CD4-positive, alpha-beta T cell treated with Interleukin-6 at 100 ng/mL for 8 hours (primary cell): ENCODE measurements at regions not wholly inside any gene's neighbourhood (a gene's known extent, or its start where the extent isn't known, plus 50 kb on each side); places are given as distances from the start of the nearest gene placed in this dataset.

ENCODE experiments used
- DNase-seq: peaks from one replicate; pipeline ENCODE4 v3.0.0-alpha.2; 2020; ENCODE audit warnings: mixed read lengths, low spot score

DNA sequence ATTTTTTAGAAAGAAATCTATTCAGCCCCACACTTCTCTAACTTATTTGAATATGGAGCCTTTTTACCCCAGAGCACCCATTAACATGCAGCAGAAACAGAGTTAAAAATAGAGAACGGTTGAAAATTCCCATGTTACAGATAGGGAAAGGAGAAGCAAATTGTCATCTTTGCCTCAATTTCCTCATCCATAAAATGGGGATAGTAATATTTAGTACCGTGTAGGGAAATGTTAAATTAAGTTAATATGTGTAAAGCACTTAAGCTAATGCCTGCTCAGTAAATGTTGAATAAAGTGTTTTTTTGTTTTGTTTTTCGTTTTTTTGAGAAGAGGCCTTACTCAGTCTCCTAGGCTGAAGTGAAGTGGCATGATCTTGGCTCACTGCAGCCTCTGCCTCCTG lies 50.3 kb downstream of the NAV1 start:
- no peak for DNase-seq

DNA sequence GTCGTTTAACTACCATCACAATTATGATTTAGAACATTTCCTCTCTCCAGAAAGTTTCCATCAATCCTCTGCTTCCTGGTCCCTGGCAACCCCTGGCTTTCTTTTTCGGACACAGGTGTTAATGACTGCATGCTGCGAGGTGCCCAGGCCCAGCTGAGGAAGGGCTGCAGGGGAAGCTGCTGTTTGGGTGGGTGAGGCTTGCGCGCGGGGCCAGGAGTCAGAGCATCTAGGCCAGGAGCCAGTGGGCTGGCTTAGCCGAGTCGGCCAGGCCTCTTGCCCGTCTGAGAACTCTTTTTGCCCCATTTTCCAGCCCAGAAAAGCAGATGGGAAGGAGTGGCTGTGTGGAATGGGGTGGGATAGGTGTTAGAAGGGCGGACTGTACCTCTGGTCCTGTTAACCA lies 51.5 kb downstream of the NAV1 start:
- no peak for DNase-seq

DNA sequence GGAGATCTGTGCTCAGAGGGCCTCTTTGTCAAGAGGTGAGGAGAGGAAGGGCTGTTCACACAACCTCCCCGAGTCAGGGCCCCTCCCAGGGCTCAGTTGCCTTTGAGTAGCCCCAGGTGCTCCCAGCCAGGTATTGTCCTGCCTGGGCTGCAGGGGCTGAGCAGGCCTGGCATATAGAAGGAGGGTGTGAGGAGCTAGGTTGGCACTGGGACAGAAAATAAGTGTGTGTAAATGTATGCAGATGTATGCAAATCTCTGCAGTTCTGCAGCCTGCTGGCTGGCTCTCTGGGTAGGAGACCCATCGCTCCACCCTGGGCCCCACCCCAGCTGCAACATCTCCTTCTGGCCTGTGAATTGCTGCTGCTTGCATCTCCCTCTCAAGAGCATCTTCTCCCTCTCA lies 52.4 kb downstream of the NAV1 start:
- no peak for DNase-seq

DNA sequence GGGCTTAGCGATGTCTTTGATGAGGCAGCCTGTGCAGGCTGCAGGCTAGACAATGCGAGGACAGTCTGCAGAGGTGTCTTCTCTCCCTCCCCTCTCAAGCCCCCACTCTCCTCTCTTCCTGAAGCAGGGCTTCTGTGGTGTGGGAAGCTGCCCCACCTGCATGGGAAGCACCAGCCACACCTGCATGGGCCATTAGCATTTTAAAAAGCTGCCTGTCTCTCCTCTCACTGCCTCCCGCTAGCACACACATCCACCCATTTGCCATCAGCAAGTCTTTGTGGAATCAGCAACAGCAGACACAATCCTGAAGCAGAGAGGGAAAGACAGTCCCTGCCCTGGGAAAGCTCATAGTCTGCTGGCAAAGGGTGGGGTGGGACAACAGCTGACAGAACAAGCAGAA lies 53.1 kb downstream of the NAV1 start:
- no peak for DNase-seq

DNA sequence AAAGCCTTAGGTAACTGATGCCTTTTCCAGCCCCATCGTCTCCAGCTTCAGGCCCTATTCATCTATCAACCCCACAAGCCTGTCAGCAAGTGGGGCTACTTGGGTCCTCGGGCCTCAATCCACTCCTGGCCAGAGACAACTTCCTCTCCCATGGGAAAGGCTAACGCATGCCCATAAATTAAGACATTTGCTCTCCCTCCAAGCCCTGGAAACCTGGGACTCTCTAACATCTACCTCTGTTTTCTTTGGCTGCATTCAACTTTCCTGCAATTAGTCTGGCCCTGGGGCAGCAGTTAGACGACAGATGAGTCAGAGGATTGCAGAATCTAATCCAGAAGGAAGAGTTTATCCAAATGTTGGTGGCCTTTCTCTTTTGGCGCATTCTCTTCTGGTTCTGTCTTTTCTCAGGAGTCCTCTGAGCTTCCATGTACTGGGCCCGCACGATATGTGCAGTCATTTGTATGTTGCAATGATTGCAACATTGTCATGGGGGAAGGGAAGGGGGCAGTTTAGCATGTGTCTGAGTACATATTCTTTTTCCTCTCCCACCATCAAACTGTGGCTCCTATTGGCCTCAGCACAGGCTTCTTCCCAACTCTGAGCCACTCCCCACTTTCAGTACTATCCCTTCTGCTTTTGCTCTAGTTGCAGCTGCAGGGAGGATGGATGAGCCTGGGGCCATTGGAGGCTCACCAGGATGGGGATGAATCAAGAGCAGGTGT lies 54.4 kb downstream of the NAV1 start:
- no peak for DNase-seq

DNA sequence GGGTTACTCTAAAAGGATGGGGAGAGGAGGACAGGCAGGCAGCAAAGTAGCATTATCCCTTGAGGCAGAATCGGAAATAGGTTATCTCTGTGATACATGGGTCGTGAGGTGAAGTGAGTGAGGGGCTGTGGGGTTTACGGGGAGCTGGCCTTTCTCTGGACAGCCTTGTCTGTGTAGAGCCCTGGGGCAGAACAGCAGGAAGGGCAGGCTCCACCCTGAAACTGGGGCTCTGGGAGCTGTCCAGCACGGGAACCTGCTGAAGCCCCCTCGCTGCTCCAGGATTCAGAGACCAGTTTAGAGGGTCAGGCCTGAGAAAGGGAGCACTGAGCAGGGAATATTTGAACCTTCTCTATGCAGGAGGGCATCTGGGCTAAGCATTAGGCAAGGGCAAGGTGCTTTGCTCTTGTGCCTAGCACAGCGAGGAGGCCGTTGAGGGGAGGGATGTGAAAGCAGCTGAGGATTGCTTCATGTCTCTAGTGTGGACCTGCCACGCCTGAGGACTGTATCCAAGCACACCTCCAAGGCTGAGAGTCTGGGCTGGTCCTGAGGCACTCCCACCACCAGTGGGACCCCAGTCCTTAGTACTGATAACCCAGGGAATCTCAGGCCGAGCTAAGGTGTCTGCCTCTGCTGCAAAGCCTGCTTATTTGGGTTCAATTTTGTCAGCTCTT lies 55.8 kb downstream of the NAV1 start:
- DNase-seq: no peak

DNA sequence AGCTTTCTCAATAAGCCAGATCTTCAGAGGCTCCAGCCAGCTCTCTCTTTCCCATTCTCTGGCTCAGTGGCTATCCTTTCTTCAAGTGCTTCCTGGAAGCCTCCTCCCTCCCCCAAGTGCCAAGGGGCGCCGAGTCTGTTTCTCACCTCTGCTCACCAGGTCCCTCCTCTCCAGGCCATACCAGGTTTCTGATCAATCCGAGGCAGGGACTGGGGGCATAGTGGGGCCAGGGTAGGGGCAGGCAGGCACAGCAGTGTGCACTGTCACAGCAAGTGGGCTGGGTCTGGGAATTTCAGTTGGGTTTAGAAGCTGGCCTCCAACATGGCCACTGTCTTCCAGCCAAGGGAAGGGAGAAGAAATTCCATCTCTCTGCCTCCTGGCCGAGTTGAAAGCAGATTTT lies 56.5 kb downstream of the NAV1 start:
- no peak for DNase-seq

DNA sequence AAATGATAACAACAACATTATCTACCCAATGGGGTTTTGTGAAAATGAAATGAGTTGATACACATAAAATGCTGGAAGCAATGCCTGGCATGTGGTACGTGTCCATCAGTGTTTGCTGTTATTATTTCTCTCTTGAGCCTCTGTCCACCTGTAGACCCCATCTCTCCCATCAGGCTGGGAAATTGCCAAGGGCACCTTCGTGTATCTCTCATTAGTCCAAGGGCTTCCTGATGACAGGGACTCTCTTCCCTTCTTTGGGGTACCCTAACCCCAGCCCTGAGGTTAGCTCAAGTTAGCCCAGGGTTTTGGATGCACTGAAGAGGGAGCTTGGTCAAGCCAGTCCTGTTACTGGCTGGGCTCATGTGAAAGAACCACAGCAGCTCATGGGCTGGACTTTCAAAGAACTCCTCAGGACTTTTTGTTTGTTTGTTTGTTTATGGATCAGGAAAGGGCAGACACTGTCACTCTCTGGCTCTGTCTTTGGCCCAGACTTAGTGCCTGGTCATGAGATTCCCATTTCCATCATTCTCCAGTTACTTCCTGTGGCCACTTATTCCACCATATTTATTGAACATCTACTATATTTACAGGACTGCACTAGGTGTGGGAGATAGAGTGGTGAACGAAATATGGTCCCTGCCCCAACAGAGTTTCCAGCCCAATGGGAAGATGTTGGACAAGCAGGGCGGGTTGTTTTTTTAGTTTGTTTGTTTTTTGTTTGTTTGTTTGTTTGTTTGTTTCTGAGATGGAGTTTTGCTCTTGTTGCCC lies 57.4 kb downstream of the NAV1 start:
- DNase-seq: no peak

DNA sequence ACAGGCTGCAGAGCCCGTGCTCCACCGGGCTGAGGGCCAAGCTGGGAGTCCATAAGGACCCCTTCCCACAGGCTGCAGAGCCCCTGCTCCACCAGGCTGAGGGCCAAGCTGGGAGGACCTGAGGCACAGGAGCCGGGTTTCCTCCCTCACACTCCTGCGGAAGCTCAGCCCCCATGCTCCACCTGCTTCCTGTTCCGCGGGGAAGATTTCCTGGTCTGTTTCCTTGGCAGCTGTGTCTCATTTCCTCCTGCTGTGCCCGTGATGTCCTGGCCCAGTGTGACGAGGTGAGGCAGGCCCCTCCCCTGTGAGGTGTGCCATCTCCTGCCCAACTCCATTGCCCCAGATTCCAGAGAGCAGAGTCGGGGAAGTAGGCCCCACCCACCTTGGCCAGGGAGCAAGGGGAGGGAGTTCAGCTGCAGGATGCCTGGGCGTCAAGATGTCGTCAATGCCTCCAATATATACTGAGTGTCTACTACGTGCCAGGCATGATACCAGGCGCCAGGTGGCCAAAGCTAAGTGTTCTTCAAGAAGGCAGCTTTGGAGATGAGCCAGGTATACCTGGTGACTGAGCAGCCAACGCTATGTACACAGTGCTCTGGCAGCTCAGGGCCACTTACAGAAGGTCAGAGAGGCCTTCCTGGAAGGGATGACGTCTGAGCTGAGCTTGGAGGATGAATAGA lies 58.8 kb downstream of the NAV1 start:
- no peak for DNase-seq

DNA sequence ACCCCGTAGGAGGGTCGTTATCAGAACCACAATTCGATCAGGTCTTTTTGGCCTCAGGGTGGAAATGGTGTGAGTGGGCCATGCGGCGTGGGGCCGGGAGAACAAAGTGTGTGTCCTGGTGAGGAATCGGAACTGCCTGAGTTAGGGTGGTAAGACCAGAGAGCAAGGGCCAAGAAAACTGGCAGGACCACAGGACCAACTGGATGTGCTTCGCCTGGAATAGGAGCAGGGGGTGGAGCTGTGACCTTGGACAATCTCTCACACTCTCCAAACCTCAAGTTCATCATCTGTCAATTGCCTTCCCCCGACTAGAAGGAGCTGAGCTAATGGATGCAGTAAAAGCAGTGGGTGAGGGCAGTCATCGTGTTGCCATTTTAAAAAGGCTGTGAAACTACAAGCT lies 59.5 kb downstream of the NAV1 start:
- DNase-seq: no peak

DNA sequence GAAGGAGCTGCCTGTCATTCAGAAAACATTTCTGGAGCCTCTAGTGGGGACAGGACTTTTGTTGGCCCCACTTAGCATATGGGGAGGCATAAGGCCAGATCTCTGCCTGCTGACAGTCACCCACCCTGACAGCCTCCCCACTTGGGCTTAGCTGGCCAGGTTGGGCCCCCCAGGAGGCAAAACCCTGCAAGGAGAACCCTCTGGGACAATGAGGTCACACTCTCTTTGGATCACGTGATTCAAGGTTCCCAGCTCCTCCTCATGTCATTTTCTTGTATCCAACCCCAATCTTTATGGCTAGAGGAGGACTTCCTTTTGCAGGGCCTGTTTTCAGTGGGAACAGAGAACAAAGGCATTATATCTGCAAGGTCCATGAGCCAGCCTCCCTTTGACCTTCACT lies 60.0 kb downstream of the NAV1 start:
- DNase-seq: no peak

DNA sequence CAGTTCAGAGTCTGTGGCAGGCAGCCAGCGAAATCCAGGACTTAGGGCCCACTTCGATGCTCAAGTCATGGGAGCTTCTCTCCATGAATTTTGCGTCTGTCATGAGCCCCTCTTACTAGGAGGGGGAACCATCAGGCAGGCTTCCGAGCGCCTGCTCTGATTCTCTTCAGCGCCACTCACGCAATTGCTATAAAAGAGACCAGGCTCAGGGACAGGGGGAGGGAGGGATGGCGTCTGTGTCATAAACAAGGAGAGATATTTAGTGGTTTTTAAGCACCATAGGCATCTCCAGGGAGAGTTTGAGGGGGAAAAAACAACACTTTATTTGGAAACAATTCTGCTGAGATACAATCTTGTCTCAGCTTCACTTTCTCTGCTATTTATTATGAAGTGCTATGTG lies 60.6 kb downstream of the NAV1 start:
- no peak for DNase-seq

DNA sequence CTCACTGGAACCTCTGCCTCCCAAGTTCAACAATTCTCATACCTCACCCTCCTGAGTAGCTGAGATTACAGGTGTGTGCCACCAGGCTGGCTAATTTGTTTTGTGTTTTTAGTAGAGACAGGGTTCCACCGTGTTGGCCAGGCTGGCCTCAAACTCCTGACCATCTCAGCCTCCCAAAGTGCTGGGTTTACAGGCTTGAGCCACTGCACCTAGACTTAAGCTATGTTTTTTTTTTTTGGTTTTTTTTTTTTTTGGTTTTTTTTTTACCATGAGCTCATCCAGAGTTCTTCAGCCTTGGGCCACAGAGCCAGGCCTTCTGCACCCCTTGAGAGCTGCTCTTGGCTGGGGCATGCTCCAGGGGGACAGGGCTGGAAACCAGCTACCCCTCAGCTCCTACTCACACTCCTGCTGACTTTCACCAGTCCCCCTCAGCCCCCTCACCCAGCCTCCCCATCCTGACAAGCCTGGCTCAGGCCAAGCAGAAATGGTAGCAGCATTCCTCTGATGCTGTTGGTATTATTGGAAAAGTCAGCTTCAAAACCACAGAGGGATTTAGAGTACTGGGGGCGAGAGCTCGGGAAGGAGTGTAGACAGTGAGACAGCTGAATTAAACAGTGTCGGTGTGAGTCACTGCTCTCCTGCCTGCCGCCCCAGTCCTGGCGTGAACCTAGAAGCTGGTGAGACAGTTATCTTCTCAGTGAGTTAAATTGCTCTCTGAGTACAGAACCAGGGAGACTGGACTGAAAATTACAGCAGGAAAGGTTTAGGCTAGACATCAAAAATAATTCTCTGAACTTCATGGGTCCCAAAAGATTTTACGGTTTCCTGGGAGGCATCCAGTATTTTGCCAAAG lies 63.7 kb downstream of the NAV1 start:
- DNase-seq: no peak

DNA sequence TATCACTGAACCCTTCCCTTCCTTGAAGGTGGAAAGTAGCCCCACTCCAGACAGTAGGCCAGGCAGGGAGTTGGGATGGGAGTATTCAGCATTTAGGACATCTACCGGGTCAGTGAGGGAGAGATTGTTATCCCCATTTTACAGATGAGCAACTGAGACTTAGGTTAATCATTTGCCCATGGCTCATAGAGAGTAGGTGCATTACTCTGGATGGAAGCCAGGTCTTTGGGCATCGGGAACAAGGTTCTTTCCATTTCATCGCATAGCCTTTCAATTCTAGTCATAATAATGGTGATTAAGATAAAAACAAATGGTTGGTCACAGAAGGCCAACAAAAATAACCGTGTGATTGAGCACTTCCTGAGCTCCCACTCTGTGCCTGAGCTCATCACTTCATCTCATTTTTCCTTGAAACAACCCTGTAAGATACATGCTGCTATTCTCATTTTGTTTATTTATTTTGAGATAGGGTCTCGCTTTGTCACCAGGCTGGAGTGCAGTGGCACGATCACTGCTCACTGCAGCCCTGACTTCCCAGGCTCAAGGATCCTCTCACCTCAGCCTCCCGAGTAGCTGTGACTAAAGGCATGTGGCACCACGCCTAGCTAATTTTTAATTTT lies 64.8 kb downstream of the NAV1 start:
- DNase-seq: no peak

DNA sequence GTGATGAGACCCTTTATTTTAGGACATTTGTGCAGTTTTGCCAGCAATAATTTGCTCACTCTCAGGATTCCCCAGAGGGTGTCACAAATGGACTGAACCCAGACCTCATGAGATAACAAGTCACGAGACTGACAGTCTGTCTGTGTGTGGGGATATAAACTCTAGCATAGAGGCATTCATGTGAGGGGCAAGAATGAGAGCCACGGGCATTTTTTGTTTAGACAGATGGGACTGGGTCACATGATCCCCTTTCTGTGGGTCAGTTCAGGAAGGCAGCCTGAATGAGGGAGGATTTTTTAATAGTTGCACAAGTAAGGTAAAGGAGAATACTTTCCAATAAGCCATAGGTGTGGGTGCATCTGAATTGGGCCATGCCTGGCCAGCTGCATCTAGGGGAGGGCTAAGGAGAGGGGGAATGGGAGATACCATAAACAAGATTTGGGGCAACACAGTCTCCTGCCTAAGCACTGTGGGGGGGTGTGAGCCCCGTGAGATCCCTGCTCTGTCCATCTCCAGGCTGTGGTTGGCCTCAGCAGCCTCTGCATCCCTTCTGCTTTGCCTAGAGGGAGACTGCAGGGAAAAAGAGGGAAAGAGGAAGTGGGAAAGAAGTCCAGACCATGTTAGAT lies 66.6 kb downstream of the NAV1 start:
- DNase-seq: no peak

DNA sequence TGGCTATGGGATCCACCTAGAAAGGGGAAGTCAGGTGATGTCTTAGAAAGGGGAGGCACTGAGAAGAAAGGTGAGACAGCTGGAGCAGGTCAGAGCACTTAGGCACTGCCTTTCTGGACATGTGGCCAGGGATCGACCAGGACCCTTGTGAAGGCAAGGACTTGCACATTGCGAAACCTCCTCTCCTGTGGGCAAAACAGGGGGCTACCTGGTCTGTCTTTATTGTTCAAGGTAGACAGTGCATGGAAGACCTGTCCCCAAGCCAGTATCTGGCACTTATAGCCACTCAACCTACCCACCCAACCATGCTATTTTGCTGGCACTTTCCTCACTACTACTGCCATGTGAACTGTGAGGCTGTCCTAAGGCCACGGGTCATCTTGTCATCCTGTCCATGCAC lies 67.2 kb downstream of the NAV1 start:
- DNase-seq: no peak

DNA sequence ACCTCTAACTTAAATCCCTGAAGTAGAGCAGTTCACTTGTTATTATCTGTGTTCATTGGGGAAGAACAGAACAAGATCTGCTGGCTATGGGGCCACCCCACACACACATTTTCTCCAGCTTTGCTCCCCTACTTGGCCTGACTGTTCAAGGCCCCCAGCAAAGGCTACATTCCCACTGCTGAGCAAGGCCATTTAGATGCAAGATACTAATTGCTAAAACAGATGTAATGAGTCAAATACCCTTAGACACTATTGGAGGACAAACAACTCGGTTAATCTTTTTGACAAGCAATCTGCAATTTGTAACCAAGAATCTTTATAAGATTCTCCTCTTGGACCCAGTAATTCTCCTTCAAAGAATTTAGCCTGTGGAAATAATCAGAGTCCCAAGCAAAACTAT lies 67.7 kb downstream of the NAV1 start:
- no peak for DNase-seq

DNA sequence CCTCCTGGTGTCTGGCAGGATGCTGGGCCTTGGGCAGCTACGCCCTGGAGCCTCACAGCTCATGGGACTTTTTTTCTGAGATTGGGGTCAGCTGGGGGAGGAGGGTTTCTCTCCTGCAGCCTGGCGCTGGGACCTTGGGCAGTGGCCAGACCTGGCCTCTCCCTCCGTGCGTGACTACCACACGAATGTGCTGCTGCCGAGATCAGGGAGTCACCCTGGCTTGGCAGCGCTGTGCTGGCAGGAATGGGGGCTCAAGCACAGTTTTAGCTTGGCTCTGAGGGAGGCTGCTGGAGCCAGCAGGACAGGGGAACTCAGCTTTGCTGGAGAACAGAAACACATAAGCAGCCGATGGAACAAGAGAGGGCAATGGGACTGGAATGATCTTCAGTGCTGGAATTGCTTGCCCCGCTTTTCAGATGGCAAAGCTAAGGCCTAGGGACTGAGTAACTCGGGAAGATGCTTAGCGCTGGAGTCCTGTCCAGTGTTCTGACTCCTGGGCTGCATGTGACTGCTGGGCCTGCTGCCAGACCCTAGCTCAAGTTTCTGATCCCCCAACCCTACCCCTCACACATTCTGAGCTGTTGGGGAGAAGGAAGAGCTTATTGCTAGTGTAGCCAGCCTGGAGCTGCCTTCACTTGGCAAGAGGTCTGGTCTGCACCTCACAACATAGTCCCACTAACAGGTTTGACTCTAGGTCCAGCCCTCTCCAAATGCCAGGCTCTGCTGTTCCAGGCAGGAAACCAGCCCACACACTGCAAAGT lies 69.9 kb downstream of the NAV1 start:
- no peak for DNase-seq

DNA sequence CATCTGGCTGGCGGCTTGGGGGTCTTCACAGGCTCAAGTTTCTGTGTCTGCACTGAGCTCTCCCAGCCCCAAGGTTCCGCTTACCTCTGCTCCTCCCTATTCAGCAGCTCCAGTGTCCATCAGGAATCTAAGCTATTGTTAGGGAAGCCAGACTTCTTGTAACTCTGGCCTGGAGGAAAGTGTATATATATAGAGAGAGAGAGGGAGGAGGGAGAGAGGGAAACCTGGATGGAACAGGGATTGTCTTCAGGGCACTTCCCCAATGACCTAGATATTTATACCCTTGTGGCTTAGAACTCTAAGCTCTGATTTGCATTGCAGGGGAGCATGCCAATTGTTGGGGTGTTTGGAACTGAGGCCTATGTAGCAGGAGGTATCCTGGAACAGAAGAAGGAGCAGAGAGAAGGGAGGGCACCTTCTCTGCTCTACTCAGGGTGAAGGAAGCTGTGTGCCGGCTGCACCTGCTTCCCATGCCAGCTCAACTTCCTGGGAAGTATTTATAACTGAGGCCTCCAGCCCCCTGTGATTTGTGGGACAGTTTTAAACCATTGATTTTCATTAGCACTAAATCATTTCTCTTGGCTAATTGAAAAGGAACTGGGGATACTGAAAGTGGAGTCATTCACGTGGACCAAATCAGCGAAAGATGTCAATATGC lies 70.9 kb downstream of the NAV1 start:
- no peak for DNase-seq

DNA sequence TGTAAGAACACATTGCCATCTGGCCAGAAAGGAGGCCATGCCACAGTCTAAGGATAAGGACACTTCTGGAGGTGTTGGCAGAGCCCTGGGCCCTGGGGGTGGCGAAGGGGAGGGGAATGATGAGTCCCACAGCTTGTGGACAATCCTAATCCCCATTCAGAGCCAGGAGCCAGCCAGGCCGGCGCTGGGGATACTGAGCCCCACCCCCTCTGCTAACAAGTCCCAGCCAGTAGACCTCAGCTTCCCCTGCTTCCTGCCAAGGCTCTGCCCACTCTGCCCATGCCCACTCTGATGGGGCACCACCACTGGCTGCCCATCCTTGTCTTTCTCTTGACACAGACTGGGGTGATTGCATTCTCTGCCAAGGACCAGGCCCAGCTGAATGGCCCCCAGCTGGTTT lies 71.9 kb downstream of the NAV1 start:
- no peak for DNase-seq
